ENCODE measurements at regions not wholly inside any gene's neighbourhood (a gene's known extent, or its start where the extent isn't known, plus 50 kb on each side); places are given as distances from the start of the nearest gene placed in this dataset.

GRCh38 chr6:41434803-41435481, 99.5 kb downstream of the NCR2 start:
- no peak for DNase-seq (ENCODE audit: low spot score)
- Mint-ChIP-seq H3K4me3 (no peak overlapping the region), H3K9me3 (no peaks in the 10 kb centered on the region), H3K27me3 (ENCODE audit: insufficient read depth) (peaks cover 30% of the 10 kb centered on the region), H3K4me1 (ENCODE audit: low read depth) (peaks cover 18% of the 10 kb centered on the region), H3K36me3 (ENCODE audit: low read depth) (no peaks in the 10 kb centered on the region), H3K27ac (no peak overlapping the region)
- intact Hi-C loops (cut with micrococcal nuclease), result no loop called here

- Mint-ChIP-seq H3K27me3 (ENCODE audit: insufficient read depth) (peaks cover 27% of the 10 kb centered on the region), H3K4me1 (ENCODE audit: low read depth) (peaks cover 34% of the 10 kb centered on the region)
These were observed 102.2 kb downstream of the NCR2 start for GRCh38 chr6:41437604-41438003.

GRCh38 chr6:41438746-41439145, 103.3 kb downstream of the NCR2 start:
- H3K4me3 Mint-ChIP-seq, result no peak overlapping the region
- no peak for DNase-seq (ENCODE audit: low spot score)
- H3K36me3 Mint-ChIP-seq (ENCODE audit: low read depth), result no peaks in the 10 kb centered on the region
- peaks cover 34% of the 10 kb centered on the region for H3K4me1 Mint-ChIP-seq (ENCODE audit: low read depth)
- no peak overlapping the region for H3K27ac Mint-ChIP-seq
- H3K9me3 Mint-ChIP-seq, result no peaks in the 10 kb centered on the region
- H3K27me3 Mint-ChIP-seq (ENCODE audit: insufficient read depth), result peaks cover 30% of the 10 kb centered on the region
- intact Hi-C loops (cut with micrococcal nuclease), result no loop called here

More at GRCh38 chr6:41437604-41438003, 102.2 kb downstream of the NCR2 start:
- no peak overlapping the region for H3K4me3 Mint-ChIP-seq
- intact Hi-C loops (cut with micrococcal nuclease), result no loop called here
- H3K9me3 Mint-ChIP-seq, result no peaks in the 10 kb centered on the region
- H3K27ac Mint-ChIP-seq, result no peak overlapping the region
- DNase-seq (ENCODE audit: low spot score), result no peak
- H3K36me3 Mint-ChIP-seq (ENCODE audit: low read depth), result no peaks in the 10 kb centered on the region

- H3K36me3 Mint-ChIP-seq (ENCODE audit: low read depth), result no peaks in the 10 kb centered on the region
- H3K4me3 Mint-ChIP-seq, result peak overlapping the region; percentile 35
- H3K27ac Mint-ChIP-seq, result peak overlapping the region; percentile 47
- no peaks in the 10 kb centered on the region for H3K9me3 Mint-ChIP-seq
- peaks cover 34% of the 10 kb centered on the region for H3K4me1 Mint-ChIP-seq (ENCODE audit: low read depth)
- intact Hi-C loops (cut with micrococcal nuclease), result loop anchor here (2.0 kb wide), 1 partner anchor 15 kb away; no protein-coding TSS in a partner anchor
- peak; percentile 25 for DNase-seq (ENCODE audit: low spot score)
- peaks cover 40% of the 10 kb centered on the region for H3K27me3 Mint-ChIP-seq (ENCODE audit: insufficient read depth)
These were observed 104.4 kb downstream of the NCR2 start for GRCh38 chr6:41439524-41440418.

GRCh38 chr6:41440958-41441357, 105.2 kb upstream of the FOXP4 start:
- Mint-ChIP-seq H3K4me1 (ENCODE audit: low read depth) (peaks cover 34% of the 10 kb centered on the region), H3K27me3 (ENCODE audit: insufficient read depth) (peaks cover 35% of the 10 kb centered on the region), H3K9me3 (no peaks in the 10 kb centered on the region), H3K36me3 (ENCODE audit: low read depth) (no peaks in the 10 kb centered on the region), H3K4me3 (peak overlapping the region; percentile 63), H3K27ac (no peak overlapping the region)
- no peak for DNase-seq (ENCODE audit: low spot score)
- intact Hi-C loops (cut with micrococcal nuclease), result loop anchor here (2.0 kb wide), 1 partner anchor 16 kb away; no protein-coding TSS in a partner anchor

GRCh38 chr6:41441598-41442351, 104.4 kb upstream of the FOXP4 start:
- Mint-ChIP-seq H3K9me3 (no peaks in the 10 kb centered on the region), H3K36me3 (ENCODE audit: low read depth) (no peaks in the 10 kb centered on the region), H3K27me3 (ENCODE audit: insufficient read depth) (peaks cover 33% of the 10 kb centered on the region), H3K4me1 (ENCODE audit: low read depth) (peaks cover 34% of the 10 kb centered on the region), H3K27ac (peak overlapping the region; percentile 13), H3K4me3 (peak overlapping the region; percentile 63)
- intact Hi-C loops (cut with micrococcal nuclease), result loop anchor here (2.0 kb wide), 1 partner anchor 17 kb away; no protein-coding TSS in a partner anchor
- DNase-seq (ENCODE audit: low spot score), result no peak

- intact Hi-C loops (cut with micrococcal nuclease), result no loop called here
- no peak overlapping the region for H3K27ac Mint-ChIP-seq
These were observed 103.9 kb upstream of the FOXP4 start for GRCh38 chr6:41442352-41442672.

GRCh38 chr6:41442800-41443501, 103.2 kb upstream of the FOXP4 start:
- no peaks in the 10 kb centered on the region for H3K36me3 Mint-ChIP-seq (ENCODE audit: low read depth)
- peaks cover 39% of the 10 kb centered on the region for H3K27me3 Mint-ChIP-seq (ENCODE audit: insufficient read depth)
- H3K4me3 Mint-ChIP-seq, result no peak overlapping the region
- no peak for DNase-seq (ENCODE audit: low spot score)
- no peak overlapping the region for H3K27ac Mint-ChIP-seq
- H3K9me3 Mint-ChIP-seq, result no peaks in the 10 kb centered on the region
- intact Hi-C loops (cut with micrococcal nuclease), result no loop called here
- H3K4me1 Mint-ChIP-seq (ENCODE audit: low read depth), result peaks cover 34% of the 10 kb centered on the region

More at GRCh38 chr6:41442352-41442672, 103.9 kb upstream of the FOXP4 start:
- H3K9me3 Mint-ChIP-seq, result no peaks in the 10 kb centered on the region
- DNase-seq (ENCODE audit: low spot score), result no peak
- H3K4me3 Mint-ChIP-seq, result no peak overlapping the region
- peaks cover 39% of the 10 kb centered on the region for H3K27me3 Mint-ChIP-seq (ENCODE audit: insufficient read depth)
- peaks cover 34% of the 10 kb centered on the region for H3K4me1 Mint-ChIP-seq (ENCODE audit: low read depth)
- no peaks in the 10 kb centered on the region for H3K36me3 Mint-ChIP-seq (ENCODE audit: low read depth)

- Mint-ChIP-seq H3K27ac (no peak overlapping the region), H3K27me3 (ENCODE audit: insufficient read depth) (peaks cover 42% of the 10 kb centered on the region)
- intact Hi-C loops (cut with micrococcal nuclease), result no loop called here
These were observed 102.3 kb upstream of the FOXP4 start for GRCh38 chr6:41443616-41444525.

GRCh38 chr6:41445261-41445660, 100.9 kb upstream of the FOXP4 start:
- no peak overlapping the region for H3K4me3 Mint-ChIP-seq
- intact Hi-C loops (cut with micrococcal nuclease), result no loop called here
- H3K4me1 Mint-ChIP-seq (ENCODE audit: low read depth), result peaks cover 18% of the 10 kb centered on the region
- DNase-seq (ENCODE audit: low spot score), result no peak
- H3K9me3 Mint-ChIP-seq, result no peaks in the 10 kb centered on the region
- no peak overlapping the region for H3K27ac Mint-ChIP-seq
- H3K27me3 Mint-ChIP-seq (ENCODE audit: insufficient read depth), result peaks cover 43% of the 10 kb centered on the region
- no peaks in the 10 kb centered on the region for H3K36me3 Mint-ChIP-seq (ENCODE audit: low read depth)

More at GRCh38 chr6:41443616-41444525, 102.3 kb upstream of the FOXP4 start:
- Mint-ChIP-seq H3K4me3 (no peak overlapping the region), H3K4me1 (ENCODE audit: low read depth) (peaks cover 31% of the 10 kb centered on the region), H3K9me3 (no peaks in the 10 kb centered on the region), H3K36me3 (ENCODE audit: low read depth) (no peaks in the 10 kb centered on the region)
- DNase-seq (ENCODE audit: low spot score), result no peak

- H3K27me3 Mint-ChIP-seq (ENCODE audit: insufficient read depth), result peaks cover 43% of the 10 kb centered on the region
- H3K4me3 Mint-ChIP-seq, result no peak overlapping the region
- H3K9me3 Mint-ChIP-seq, result no peaks in the 10 kb centered on the region
- H3K36me3 Mint-ChIP-seq (ENCODE audit: low read depth), result no peaks in the 10 kb centered on the region
- H3K27ac Mint-ChIP-seq, result no peak overlapping the region
- intact Hi-C loops (cut with micrococcal nuclease), result no loop called here
- H3K4me1 Mint-ChIP-seq (ENCODE audit: low read depth), result peaks cover 9% of the 10 kb centered on the region
- no peak for DNase-seq (ENCODE audit: low spot score)
These were observed 100.0 kb upstream of the FOXP4 start for GRCh38 chr6:41446132-41446531.
